Left ventricle myocardium superior (tissue), 1 donor: ENCODE measurements at regions not wholly inside any gene's neighbourhood (a gene's known extent, or its start where the extent isn't known, plus 50 kb on each side); places are given as distances from the start of the nearest gene placed in this dataset.
"Not testable (repeated sequence)": the region's sequence is repeated elsewhere in the genome, so short reads cannot be mapped to it uniquely, and the experiment has no call there.

Experiments
- ATAC-seq: fragments of 200-7000 bp; cut with Tn5 transposase; one replicate; pipeline ENCODE4 v1.9.1; 2020; ENCODE audit warnings: mild to moderate bottlenecking, moderate library complexity
- DNase-seq: peaks from one replicate; pipeline ENCODE4 v3.0.0-alpha.2; 2020
- intact Hi-C: fragments of 100-400 bp; cut with micrococcal nuclease; formaldehyde crosslinking; loops from one replicate; pipeline ENCODE4 v1.11.0; 2022
- donor health status: DM: no; HTN: yes; CAD: no; lungs with severe emphysema.

DNA sequence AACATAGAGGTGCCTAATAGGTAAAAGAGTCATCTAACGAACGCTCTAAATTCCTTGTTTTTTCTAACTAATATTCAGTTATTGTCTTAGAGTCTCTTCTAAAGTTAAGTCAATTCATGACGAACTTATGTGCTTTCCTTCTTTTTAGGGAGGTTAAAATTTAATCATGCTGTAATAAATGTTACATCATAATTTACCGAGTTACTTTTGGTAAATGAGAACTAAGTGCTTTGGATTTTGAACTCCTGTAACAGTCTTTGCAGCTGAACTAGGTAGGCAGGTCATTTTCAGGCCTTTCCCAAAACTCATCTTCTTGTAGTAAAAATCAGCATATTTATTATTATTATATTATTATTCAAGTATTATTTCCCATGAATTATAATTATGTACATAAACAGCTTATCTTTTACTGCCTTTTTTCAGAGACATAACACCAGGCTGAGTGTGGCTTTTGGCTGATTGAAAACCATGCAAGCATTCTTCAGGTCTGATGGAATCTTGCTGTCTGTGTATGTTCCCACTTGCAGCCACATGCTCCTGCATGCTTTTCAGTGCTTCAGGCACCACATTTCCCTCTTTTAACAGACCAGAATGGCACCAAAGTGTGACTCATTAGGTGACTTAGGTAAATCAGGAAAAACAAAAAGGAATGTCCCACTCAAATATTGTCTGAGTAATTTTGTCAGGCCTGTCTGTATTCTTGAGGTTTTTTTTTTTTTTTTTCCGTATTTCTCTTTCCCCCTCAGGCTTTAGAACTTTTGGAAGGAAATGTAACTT is 81.0 kb upstream of the CD55 start:
- DNase-seq: no peak
- intact Hi-C loops: no loop called here
- no peak for ATAC-seq

DNA sequence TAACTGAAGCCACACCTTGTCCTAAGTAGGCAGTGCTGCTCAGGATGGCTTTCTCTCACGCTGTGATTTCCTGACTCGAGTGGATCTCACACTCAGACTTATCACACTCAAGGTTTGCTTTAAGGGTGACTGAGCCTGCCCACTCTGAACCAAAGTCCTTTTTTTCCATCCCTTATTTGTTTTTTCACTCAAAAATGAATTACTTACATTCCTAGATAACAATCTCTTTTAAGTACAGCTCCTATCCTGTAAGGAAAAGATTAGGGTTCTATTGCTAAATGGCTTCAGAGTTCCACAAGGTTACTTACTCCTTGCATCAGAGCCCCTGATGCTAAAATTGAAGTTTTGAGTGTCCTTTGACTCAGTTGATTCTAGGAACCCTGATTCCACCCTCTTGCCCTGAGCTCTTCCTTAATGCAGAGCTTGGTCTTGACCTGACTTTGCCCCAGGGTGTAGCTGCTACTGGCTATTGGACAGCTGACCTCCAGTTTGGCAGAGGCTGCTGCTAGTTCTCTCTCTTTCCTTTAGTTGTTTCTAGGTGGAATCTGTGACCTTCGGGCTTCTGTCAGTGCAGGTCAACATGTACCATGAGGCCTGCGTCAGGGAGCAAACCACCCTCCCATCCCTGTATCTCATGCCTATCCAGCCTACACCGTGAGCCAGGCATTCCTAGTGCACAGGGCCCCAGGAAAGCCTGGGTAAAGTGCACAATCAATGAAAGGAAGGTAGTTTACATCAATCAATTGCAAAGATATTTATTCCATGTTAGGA is 80.1 kb upstream of the CD55 start:
- intact Hi-C loops: no loop called here
- DNase-seq (no peak), ATAC-seq (no peak)

DNA sequence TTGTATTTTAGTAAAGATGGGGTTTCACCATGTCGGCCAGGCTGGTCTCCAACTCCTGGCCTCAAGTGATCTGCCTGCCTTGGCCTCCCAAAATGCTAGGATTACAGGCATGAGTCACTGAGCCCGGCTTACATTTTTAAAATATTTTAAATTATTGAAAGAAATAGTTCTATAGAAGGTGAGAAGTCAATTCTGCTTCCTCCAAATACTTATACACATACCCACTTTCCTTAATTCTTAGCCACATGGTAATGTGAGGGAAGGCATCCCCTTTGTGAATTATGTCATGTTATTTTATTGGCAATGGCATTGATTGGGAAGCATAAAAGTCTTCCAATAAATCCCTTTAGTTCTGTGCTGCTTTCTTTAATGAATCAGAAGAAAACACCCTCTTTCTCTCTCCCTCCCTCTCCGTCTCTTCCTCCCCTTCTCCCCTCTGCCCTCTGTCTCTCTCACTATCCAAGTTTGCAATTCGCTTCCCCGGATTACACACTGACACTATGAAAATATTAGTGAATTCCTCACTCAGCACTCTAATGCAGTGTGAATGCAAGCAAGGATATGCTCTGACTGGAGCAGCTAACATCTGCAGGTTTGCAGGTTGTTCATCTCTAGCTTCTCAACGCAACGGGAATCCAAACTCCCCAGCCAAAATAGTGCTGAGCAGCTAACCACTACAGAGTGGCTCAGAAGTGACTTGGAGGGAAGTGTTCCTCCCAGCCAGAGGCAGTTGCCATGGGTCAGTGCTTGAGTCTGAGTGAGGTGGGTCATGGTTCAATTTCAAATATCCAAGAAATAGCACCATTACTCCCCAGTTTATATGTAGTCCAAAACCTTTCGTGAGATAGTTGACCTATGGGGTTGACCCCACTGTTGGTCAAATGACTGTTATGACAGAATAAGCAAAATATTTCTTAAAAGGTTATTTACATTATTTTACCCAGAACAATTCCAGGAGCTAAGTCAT is 77.8 kb upstream of the CD55 start:
- DNase-seq: no peak
- intact Hi-C loops: no loop called here
- ATAC-seq: no peak

DNA sequence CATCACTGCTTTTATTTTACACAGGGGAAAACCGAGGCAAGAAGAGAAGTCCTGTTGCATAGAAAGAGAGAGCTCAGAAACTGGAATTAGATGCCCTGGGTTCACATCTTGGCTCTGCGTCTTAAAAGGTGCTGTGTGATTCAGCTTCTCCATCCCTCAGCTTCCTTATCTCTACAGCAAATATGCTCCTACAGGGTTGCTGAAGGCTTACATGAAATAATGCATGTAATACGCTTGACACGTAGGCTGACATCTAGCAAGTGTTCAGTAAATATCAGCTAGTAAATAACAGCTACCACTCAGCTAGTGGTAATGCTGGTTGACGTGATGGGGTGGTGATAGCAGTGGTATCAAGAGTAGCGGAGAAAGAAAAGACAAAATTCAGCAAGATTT is 77.1 kb upstream of the CD55 start:
- intact Hi-C loops: no loop called here
- no peak for ATAC-seq
- DNase-seq: no peak

DNA sequence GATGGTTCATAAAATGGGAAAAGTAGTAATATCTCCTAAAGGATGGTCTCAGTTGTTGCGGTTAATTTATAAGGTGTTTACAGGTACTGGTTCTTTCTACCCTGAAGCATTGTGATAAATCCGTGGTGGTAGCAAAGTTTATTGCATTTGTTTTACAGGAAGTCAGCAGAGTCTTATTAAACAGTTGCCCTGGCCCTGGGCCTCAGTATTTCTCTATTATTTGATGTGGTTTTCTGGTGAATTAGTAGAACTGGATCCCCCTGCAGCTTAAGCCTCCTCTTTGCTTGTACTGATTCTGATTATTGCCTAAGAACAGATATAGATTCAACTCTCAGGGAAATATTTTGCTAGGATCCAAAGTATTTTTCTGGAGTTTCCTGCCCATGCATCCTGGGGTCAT is 76.4 kb upstream of the CD55 start:
- intact Hi-C loops: no loop called here

DNA sequence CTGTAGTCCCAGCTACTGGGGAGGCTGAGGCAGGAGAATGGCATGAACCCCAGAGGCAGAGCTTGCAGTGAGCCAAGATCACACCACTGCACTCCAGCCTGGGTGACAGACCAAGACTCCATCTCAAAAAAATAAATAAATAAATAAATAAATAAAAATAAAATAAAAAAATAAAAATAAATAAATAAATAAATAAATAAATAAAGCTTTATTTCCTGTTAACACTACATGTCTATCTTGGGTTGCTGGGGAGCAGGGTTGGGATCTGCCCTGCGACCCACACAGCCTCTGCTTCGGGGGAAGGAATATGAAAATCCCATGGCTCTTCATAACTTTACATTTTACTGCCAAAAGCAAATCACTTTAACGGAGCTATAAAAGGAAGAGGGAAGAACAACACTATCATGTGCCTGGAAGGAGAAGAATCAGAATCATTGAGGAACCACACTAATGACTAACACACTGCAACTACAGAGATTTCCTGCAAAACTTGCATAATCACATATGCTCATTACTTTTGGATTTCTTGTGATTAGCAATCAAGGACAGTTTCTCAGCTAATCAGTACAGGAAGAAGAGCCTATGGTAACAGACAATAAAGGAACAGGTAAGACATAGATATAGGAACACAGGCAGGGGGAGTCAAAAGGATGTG is 72.8 kb upstream of the CD55 start:
- no peak for DNase-seq
- intact Hi-C loops: no loop called here
- no peak for ATAC-seq

More for the DNA sequence above, 76.4 kb upstream of the CD55 start:
- ATAC-seq: no peak
- DNase-seq: no peak

DNA sequence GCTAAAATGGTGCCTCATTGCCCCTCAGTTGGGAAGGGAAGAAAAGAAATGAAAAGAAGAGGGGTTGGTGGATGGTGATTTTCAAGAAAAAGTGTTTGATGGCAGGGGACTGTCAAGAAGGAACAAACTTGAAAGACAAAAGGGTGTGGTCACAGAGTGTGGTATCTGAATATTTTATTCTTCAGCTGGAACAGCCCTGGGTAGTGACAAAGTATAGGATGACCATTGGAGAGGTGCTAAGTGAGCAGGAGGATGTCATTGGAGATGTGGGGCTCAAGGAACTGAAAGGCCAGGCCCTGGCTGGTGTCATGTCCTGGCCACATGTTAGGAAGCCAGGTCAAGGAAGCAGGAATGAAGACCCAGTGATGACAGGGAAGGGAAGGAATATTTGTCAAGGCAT is 71.0 kb upstream of the CD55 start:
- DNase-seq (no peak), ATAC-seq (no peak)
- intact Hi-C loops: no loop called here

DNA sequence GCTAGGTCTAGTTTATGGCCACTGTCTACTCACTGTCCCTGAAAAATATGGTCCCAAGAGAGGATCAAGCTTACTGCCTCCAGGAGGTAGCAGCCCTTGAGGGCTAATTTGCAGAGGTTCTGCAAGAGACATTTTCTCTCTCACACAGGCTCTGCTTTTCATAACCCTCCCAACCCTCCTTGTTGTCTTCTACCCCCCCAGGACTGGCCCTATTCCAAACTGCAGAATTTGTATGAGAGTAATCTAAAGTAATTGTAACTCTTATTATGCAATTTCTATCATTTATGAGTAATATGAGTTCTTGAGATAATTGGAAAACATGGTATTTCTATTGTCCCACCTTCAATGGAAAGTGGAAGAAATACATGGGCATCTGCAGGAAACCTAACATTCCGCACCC is 70.4 kb upstream of the CD55 start:
- intact Hi-C loops: no loop called here
- DNase-seq (no peak), ATAC-seq (no peak)

DNA sequence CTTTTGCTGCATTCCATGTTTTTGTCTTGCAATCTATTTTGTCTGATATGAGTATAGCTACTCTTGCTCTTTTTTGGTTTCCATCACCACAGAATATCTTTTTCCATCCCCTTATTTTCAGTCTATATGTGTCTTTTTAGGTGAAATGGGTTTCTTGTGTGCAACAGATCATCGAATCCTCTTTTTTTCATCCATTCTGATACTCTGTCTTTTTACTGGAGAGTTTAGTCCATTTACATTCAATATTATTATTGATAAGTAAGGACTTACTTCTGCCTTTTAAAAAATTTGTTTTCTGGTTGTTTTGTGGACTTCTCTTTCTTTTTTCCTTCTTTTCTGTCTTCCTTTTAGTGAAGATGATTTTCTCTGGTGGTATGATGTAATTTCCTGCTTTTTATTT is 64.6 kb upstream of the CD55 start:
- DNase-seq (no peak), ATAC-seq (no peak)
- intact Hi-C loops: no loop called here

DNA sequence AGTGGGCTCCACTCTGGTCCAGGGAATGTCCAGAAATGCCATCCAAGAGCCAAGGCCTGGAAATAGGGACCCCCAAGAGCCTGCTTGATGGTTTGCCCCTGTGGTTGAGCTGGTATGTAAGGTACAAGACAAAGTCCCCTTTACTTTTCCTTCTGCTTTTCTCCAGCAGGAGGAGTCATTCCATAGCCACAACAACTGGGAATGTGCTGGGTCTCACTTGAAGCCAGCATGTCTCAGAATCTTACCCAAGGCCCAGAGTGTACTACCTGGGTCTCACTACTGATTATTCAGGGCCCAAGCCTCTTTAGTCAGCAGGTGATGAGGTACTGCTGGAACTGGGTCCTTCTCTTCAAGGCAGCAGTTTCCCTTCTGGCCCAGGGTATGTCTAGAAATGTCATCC is 62.1 kb upstream of the CD55 start:
- intact Hi-C loops: no loop called here
- ATAC-seq: peak; percentile 20
- no peak for DNase-seq

DNA sequence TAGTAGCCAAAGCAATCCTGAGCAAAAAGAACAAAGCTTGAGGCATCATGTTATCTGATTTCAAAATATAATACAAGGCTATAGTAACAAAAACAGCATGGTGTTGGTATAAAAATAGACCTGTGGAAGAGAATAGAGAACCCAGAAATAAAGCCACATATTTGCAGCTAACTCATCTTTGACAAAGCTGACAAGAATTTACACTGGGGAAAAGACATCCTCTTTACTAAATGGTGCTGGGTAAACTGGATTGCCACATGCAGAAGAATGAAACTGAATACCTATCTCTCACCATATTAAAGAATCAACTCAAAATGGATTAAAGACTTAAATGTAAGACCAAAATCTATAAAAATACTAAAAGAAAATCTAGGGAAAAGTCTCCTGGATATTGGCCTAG is 59.5 kb upstream of the CD55 start:
- ATAC-seq: no peak

DNA sequence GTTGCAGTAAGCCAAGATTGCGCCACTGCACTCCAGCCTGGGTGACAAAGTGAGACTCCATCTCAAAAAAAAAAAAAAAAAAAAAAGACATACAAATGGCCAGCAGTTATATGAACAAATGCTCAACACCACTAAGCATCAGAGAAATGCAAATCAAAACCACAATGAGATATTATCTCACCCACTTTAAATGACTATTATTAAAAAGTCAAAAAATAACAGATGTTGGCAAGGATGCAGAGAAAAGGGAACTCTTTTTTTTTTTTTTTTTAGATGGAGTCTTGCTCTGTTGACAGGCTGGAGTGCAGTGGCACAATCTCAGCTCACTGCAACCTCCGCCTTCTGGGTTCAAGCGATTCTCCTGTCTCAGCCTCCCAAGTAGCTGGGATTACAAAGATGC is 58.6 kb upstream of the CD55 start:
- intact Hi-C loops, ATAC-seq, DNase-seq: not testable (repeated sequence)

More for the DNA sequence above, 59.5 kb upstream of the CD55 start:
- no peak for DNase-seq
- intact Hi-C loops: no loop called here

DNA sequence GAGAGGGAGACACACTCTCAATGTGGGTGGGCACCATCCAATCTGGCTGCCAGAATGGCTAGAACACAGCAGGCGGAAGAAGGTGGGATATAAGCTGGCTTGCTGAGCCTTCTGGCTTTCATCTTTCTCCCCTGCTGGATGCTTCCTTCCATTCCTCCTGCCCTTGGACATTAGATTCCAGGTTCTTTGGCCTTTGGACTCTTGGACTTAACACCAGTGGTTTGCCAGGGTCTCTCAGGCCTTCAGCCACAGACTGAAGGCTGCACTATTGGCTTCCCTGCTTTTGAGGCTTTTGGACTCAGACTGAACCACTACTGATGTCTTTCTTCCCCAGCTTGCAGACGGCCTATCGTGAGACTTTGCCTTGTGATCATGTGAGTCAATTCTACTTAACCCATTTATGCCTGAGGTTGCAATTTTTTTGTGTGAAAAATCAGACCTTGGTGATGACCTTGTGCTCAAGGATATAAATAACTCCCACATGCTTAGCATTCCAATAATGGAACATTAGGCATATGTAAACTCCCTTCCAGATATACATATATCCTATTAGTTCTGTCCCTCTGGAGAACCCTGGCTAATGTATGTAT is 56.7 kb upstream of the CD55 start:
- intact Hi-C loops: no loop called here
- no peak for DNase-seq
- ATAC-seq: no peak

DNA sequence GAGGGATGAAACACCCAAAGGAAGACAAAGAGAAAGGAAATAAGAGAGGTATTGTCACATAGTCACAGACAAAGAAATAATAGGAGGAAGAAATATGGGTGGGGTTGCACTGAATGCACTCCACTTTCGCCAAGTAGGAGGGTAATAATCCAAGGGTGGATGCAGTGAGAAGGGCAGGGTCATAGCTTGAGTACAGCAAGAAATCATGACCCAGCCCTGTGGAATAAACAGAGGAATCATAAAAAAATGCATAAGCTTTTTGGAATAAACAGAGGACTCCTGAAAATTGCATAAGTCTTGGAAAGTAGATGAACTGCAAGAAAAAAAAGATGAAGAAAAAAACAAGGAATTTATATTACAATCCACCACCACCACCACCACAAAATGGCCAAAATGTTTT is 53.1 kb upstream of the CD55 start:
- DNase-seq (no peak), ATAC-seq (no peak)
- intact Hi-C loops: no loop called here

DNA sequence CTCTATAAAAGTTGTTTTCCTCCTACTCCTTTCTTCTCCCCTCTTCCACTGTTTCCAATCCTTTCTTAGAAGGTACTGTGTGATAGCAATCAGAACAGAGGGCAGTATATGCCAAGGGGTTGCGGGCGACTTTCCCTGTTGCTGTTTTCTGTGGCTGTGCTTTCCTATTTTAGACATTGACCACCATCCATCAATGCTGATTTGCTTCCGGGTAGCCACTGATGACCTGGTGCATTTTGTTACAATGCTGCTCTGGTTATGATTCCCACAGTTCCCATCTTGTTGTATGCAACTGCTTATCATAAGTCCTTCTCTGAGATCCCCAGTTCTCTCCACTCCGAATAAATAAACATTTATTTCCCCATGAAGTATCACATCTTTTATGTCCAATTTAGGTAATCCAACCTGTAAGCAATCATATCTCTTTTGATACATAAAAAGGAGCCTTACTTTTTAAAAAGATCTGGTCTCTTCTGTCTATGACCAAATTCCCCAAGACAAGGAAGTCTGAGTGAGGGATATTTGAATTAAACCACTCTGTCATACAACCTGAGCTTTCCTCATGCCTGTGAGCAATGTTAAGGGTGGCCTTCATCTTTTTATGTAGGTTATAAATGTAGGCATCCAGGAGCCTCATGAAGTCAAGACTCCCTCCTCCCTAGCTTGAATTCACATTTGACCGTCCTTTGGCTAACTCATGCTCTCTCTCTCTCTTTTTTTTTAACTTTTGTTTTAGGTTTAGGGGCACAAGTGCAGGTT is 52.5 kb upstream of the CD55 start:
- DNase-seq: no peak
- no peak for ATAC-seq
- intact Hi-C loops: no loop called here
